ENCODE measurements at regions not wholly inside any gene's neighbourhood (a gene's known extent, or its start where the extent isn't known, plus 50 kb on each side); places are given as distances from the start of the nearest gene placed in this dataset.

DNA sequence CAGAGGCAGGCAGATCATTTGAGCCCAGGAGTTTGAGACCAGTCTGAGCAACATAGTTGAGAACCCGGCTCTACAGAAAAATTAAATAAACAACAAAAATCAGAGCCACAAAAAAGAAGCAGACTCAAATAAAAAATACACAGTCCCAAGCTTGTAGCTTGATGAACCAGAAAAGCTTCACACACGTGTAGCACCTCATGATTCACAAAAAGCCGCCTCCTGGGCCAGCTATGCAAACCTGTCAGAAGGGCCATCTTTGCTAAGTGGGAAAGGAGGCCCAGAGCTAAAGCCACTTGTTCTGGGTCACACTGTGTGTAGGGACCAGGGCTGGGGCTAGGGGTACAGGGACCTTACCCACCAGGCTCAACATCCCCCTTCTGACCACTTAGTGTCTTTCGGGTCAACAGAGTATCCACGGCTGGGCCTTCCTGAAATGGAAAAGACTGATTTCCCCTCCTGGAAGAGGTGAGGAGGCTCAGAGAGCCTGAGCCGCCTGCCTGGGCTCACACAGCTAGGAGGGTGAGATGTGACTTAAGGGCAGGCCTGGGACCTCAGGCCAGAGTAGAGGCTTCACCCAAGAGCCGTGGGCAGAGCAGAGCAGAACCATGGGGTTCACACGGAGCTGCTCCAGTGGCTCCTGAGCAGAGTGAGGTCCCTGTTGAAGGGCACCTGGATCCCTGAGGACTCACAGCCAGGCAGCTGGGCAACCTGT lies 269.6 kb downstream of the PARN start:
- DNase-seq, result no peak

- no peak for DNase-seq
These were observed 271.3 kb downstream of the PARN start for GRCh38 chr16:14358697-14359305.

DNA sequence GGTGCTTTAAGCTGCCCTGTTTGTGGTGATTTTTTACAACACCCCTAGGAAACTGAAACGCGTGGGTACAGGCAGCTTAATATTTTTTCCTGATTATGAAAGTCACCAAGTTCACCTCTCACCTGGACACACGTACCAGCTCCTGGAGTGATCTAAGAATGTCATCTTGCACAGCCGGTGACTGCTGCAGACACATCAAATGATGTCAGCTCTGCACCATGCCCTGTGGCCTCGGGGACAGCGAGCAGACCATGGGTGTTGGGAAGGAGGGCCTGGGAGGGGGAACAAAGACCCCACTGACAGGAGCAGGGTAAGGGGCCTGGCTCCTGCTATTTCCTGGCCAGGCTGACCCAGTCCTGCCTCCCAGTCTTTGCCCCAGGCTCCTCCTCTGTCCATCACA lies 272.7 kb downstream of the PARN start:
- no peak for DNase-seq

GRCh38 chr16:14356064-14356463 lies 274.0 kb downstream of the PARN start:
- DNase-seq, result peak; percentile 63

GRCh38 chr16:14354561-14355351 lies 275.3 kb downstream of the PARN start:
- DNase-seq, result no peak

DNA sequence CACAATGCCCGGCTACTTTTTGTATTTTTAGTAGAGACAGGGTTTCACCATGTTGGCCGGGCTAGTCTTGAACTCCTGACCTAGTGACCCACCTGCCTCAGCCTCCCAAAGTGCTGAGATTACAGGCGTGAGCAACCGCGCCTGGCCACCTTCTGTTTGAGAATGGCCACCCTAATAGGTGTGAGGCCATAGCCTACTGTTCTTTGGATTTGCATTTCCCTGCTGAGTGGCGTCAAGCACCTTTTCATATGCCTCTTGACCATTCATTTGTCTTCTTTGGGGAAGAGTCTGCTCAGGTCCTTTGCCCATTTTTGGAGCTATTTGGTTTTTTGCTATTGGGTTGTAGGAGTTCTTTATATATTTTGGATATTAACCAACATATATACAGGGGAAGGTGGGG lies 276.7 kb downstream of the PARN start:
- DNase-seq, result no peak

GRCh38 chr16:14351647-14352046 lies 278.4 kb downstream of the PARN start:
- no peak for DNase-seq

GRCh38 chr16:14350626-14351025 lies 279.4 kb downstream of the PARN start:
- no peak for DNase-seq

- no peak for DNase-seq
These were observed 279.0 kb downstream of the MRTFB start for GRCh38 chr16:14350081-14350480.

GRCh38 chr16:14347706-14348105 lies 276.6 kb downstream of the MRTFB start:
- DNase-seq, result no peak

DNA sequence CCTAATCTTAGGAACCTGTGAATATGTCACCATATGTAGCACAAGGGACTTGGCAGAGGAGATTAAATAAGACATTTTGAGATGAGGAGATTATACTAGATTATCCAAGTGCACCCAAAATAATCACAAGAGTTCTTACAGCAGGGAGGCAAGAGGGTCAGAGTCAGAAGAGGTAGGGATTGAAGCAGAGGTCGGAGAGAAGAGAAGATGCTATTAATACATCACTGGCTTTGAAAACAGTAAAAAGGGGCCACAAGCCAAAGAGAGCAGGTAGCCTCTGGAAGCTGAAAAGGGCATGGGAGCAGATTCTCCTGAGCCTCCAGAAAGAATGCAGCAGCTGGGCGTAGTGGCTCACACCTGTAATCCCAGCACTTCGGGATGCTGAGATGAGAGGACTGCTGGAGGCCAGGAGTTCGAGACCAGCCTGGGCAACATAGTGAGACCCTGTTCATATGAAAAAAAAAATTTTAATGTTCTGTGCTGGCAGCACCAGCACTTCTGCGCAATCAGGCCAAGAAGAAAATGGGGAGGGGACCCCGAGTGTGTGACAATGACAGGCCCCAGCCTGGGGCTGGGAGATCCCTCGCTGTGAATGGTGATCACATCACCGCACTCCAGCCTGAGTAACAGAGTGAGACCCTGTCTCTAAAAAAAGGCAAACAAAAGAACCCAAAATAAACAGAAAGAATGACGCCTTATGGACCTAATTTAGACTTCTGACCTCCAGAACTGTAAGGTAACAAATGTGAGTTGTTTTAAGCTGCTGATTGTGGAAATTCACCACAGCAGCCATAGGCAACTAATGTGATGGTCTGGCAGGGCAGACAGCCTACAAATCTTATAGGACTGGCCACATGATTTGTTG lies 275.4 kb downstream of the MRTFB start:
- no peak for DNase-seq

DNA sequence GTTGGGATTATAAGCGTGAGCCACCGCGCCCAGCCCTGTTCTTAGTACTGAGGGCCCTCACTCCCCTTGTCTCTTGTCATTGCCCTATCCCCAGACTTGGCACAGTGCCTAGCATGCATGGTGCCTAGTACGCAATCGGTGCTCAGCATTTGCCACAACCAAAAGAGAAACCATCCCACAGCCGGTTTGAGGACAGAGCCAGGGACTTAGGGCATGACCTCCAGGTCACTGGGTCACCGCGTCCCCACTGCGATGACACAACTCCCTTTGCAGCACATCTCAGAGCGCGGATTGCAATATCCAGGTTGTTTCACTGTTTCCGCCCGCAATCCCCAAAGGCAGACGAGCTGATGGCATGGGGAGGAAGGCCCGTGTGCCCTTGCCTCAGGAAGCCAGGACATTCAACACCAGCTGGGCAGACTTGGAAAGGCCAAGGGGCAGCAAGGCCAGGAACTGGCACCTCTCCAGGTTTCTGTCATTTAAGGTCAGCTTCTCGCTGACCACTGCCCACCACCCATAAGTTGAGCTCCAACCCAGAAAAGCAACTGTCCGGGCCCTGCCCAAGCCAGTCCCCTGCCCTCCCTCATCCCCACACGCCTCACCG lies 274.5 kb downstream of the MRTFB start:
- DNase-seq, result no peak

DNA sequence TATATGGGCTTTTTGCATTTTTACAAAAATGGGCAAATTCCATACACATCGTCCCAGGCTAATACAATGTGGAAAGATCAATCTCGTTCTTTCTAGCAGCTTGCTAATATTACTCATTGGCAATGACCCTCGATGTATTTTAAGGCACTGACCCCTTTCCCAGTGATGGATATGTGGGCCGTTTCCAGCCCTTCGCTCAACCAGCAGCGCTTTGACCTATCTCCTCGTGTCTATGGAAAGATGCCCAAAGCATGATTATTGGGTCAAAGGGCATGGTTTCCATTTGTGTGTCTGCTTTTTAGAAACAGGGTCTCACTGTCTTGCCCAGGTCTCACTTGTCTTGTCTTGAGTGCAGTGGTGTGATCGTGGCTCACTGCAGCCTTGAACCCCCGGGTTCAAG lies 273.8 kb downstream of the MRTFB start:
- DNase-seq, result no peak

DNA sequence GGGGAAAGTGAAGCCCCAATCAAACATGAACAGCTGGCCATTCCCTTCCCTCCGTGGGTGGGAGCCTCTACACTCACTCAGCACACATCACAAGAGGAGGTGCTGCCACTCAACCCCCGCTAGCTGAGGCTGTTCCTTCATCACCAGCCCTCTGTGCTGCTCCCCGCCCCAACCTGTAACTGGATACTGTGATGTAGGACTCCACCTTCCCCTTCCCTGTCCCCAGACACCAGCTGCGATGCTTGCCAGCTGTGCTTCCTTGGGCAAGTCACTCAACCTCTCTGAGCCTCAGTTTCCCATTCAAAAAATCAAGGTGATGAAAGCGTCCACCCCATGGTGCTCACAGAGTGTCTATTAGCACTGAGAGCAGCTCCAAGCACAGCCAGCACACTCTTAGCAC lies 273.2 kb downstream of the MRTFB start:
- DNase-seq, result no peak

- DNase-seq, result no peak
These were observed 270.5 kb downstream of the MRTFB start for GRCh38 chr16:14341324-14342225.

GRCh38 chr16:14339694-14340093 lies 268.6 kb downstream of the MRTFB start:
- DNase-seq, result no peak

DNA sequence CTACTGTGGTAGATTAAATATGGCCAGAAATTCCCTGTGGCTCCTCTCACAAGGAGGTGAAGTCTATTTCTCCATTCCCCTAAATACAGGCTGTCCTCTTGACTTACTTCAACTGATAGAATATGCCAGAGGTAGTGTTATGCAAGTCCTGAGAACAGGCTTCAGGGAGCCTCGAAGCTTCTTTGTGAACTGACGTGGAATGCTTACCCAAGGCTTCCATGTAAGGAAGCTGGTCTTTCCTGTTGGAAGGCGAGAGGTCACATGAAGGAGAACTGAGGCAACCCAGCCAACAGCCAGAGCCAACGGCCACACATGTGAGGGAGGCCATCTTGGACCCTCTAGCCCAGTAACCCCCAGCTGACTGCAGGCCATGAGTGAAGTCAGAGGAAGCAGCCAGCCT lies 267.9 kb downstream of the MRTFB start:
- no peak for DNase-seq

- no peak for DNase-seq
These were observed 267.1 kb downstream of the MRTFB start for GRCh38 chr16:14338236-14338635.

GRCh38 chr16:14337303-14338191 lies 266.4 kb downstream of the MRTFB start:
- DNase-seq, result peak; percentile 51

DNA sequence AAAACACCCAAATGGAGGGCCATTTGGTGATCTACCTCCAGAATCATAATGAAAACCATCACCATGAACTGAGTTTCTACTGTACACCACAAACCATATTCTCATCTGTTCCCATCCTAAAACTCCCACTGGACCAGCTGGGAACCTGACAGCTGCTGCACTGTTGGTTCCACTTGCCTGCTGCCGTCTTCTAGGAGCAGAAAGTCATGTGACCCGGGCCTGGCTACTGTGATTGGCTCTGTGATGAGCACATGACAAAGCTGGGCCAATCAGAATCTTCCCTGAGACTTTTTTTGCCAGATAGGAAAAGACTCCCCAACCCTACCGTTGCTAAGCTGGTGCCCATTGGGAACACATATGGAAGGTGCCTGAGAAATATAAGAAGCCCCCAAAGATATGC lies 264.2 kb downstream of the MRTFB start:
- no peak for DNase-seq

Data from NCI-H146 (cell line).